OCI-LY1 (cell line): ENCODE measurements at regions not wholly inside any gene's neighbourhood (a gene's known extent, or its start where the extent isn't known, plus 50 kb on each side); places are given as distances from the start of the nearest gene placed in this dataset.

ENCODE experiments used
- H2AFZ ChIP-seq: fragments of 200-600 bp; sonication (generic), shearing (Covaris generic); 2 replicates; pipeline ENCODE4 v1.6.0; 2014; ENCODE audit warnings: antibody characterized with exemption, mild to moderate bottlenecking, low read length
- H3F3A ChIP-seq: fragments of 200-600 bp; sonication (generic), shearing (Covaris generic); 2 replicates; pipeline ENCODE4 v1.6.0; 2014; ENCODE audit warnings: mild to moderate bottlenecking, antibody characterized with exemption, low read length, moderate library complexity; ENCODE audit not compliant: insufficient read depth
- H3K27ac ChIP-seq: fragments of 200-600 bp; sonication (generic); 2 replicates; pipeline ENCODE4 v1.5.1; 2014; ENCODE audit warnings: low read length, mixed run types, mild to moderate bottlenecking, low read depth; ENCODE audit not compliant: poor library complexity, severe bottlenecking
- H3K27me3 ChIP-seq: fragments of 200-600 bp; sonication (generic); 2 replicates; pipeline ENCODE4 v1.6.0; 2014; ENCODE audit warnings: antibody characterized with exemption, mild to moderate bottlenecking, low read length, moderate library complexity; ENCODE audit not compliant: insufficient read depth
- H3K36me3 ChIP-seq: fragments of 200-600 bp; sonication (generic); 2 replicates; pipeline ENCODE4 v1.6.1; 2014; ENCODE audit warnings: mild to moderate bottlenecking, antibody characterized with exemption, low read length, moderate library complexity, mixed read lengths; ENCODE audit not compliant: insufficient read depth
- H3K4me1 ChIP-seq: fragments of 200-600 bp; sonication (generic); 2 replicates; pipeline ENCODE4 v1.5.1; 2014; ENCODE audit warnings: mild to moderate bottlenecking, low read length, moderate library complexity; ENCODE audit not compliant: insufficient read depth, severe bottlenecking
- H3K4me2 ChIP-seq: fragments of 200-600 bp; sonication (generic), shearing (Covaris generic); 2 replicates; pipeline ENCODE4 v1.6.1; 2014; ENCODE audit warnings: low read length
- H3K4me3 ChIP-seq: fragments of 200-600 bp; sonication (generic); 2 replicates; pipeline ENCODE4 v1.5.1; 2014; ENCODE audit warnings: low read length, low read depth, mild to moderate bottlenecking, mixed read lengths; ENCODE audit not compliant: poor library complexity, severe bottlenecking
- H3K79me2 ChIP-seq: fragments of 200-600 bp; shearing (Covaris generic); 2 replicates; pipeline ENCODE4 v1.6.1; 2016; ENCODE audit warnings: mixed run types, low read length, mixed read lengths; ENCODE audit not compliant: insufficient read depth
- H3K9ac ChIP-seq: fragments of 200-600 bp; sonication (generic), shearing (Covaris generic); 2 replicates; pipeline ENCODE4 v1.6.1; 2014; ENCODE audit warnings: mild to moderate bottlenecking, low read length, mixed read lengths
- H3K9me2 ChIP-seq: fragments of 200-600 bp; sonication (generic), shearing (Covaris generic); 2 replicates; pipeline ENCODE4 v1.6.1; 2014; ENCODE audit warnings: low read depth, mild to moderate bottlenecking, low read length, mixed read lengths
- H3K9me3 ChIP-seq: fragments of 200-600 bp; shearing (Covaris generic); 2 replicates; pipeline ENCODE4 v1.6.1; 2014; ENCODE audit warnings: low read length, mixed read lengths
- H4K20me1 ChIP-seq: fragments of 200-600 bp; sonication (generic), shearing (Covaris generic); 2 replicates; pipeline ENCODE4 v1.6.0; 2016; ENCODE audit warnings: mild to moderate bottlenecking, low read length; ENCODE audit not compliant: insufficient read depth
- EZH2 ChIP-seq: fragments of 200-600 bp; sonication (generic), shearing (Covaris generic); IDR thresholded peaks from 2 replicates; pipeline ENCODE4 v1.8.0; 2017; ENCODE audit warnings: borderline replicate concordance, mixed run types, mild to moderate bottlenecking, antibody characterized with exemption, low read length, moderate library complexity, mixed read lengths
- TF ChIP-seq, protein P1 (sequence below): fragments of 200-600 bp; sonication (generic), shearing (Covaris generic); IDR thresholded peaks from 2 replicates; pipeline ENCODE4 v1.5.1; 2017; ENCODE audit warnings: mild to moderate bottlenecking, antibody characterized with exemption, low read length, moderate library complexity, mixed read lengths

DNA sequence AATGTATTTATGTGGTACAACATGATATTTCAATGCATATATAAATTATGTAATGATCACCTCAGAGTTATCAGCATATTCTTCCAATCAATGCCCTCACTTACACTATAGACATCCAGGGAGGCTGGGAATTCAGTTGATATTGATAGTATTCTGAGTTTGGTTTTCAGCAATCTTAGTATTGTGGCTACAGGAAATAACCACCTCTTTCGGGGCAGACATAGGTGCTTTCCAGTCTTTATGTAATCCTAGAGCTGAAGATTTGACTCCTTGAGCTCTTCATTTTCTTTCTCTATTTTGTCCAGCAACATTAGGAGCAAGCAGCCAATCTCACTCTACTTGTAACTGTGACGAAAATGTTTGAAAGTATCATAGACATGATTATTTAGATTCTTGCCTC, 712.7 kb upstream of the KIRREL3 start:
- Histone ChIP-seq H3K36me3 (no peaks in the 10 kb centered on the region), H3K4me1 (no peaks in the 10 kb centered on the region), H3K9me2 (no peaks in the 10 kb centered on the region), H3F3A (no peaks in the 10 kb centered on the region), H3K9ac (no peak overlapping the region), H2AFZ (no peak overlapping the region), H3K27ac (no peak overlapping the region), H3K4me2 (no peak overlapping the region), H3K27me3 (no peaks in the 10 kb centered on the region), H4K20me1 (no peaks in the 10 kb centered on the region), H3K79me2 (no peaks in the 10 kb centered on the region), H3K9me3 (no peaks in the 10 kb centered on the region), H3K4me3 (no peak overlapping the region)
- TF ChIP-seq EZH2: no peak
- TF ChIP-seq, protein P1, sequence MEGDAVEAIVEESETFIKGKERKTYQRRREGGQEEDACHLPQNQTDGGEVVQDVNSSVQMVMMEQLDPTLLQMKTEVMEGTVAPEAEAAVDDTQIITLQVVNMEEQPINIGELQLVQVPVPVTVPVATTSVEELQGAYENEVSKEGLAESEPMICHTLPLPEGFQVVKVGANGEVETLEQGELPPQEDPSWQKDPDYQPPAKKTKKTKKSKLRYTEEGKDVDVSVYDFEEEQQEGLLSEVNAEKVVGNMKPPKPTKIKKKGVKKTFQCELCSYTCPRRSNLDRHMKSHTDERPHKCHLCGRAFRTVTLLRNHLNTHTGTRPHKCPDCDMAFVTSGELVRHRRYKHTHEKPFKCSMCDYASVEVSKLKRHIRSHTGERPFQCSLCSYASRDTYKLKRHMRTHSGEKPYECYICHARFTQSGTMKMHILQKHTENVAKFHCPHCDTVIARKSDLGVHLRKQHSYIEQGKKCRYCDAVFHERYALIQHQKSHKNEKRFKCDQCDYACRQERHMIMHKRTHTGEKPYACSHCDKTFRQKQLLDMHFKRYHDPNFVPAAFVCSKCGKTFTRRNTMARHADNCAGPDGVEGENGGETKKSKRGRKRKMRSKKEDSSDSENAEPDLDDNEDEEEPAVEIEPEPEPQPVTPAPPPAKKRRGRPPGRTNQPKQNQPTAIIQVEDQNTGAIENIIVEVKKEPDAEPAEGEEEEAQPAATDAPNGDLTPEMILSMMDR: no peak

DNA sequence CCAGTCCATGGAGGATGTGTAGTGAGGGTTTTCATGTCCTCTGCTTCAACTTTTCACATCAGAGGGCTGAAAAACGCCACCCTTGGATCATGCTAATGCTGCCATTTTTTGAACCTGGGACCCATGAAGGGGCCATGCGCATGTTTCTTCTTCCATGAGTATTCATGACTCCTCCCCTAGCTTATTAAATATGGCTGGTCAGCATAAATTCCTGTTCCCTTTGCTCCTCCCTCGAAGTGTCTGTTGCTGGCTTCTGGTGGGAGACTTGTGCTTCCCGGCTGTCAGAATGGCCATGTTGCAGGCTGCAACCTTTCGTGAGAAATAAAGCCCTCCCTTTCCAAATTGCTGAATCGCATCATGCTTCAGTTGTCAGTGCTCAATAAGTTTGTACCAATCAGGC, 711.2 kb upstream of the KIRREL3 start:
- Histone ChIP-seq H3K9ac (no peak overlapping the region), H3K4me2 (no peak overlapping the region), H3K4me1 (no peaks in the 10 kb centered on the region), H3K36me3 (no peaks in the 10 kb centered on the region), H3K27me3 (no peaks in the 10 kb centered on the region), H3K9me3 (no peaks in the 10 kb centered on the region), H3K9me2 (no peaks in the 10 kb centered on the region), H3K27ac (no peak overlapping the region), H4K20me1 (no peaks in the 10 kb centered on the region), H3K4me3 (no peak overlapping the region), H3K79me2 (no peaks in the 10 kb centered on the region), H2AFZ (no peak overlapping the region), H3F3A (no peaks in the 10 kb centered on the region)
- TF ChIP-seq EZH2: no peak
- TF ChIP-seq, protein P1: no peak

DNA sequence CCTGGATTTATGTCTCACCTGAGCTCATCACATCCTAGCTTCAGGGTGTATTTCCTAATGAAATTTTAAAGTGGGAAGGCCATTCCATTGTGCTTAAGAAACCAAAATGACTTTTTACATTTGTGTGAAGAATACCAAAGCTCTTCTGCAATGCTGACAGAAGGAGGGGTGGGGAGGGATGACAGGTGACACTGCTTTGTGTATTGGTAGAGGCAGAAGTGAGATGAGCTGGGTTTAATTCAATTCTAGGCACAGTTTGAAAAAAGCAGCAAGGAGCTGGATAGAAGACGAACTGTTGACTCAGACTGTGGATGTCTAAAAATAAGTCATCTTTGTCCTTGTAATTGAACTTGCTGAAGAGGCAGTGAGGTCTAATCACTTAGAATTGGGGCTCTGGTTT, 710.3 kb upstream of the KIRREL3 start:
- no peaks in the 10 kb centered on the region for H3K9me3 ChIP-seq
- no peaks in the 10 kb centered on the region for H3K9me2 ChIP-seq

More for the DNA sequence above, 710.3 kb upstream of the KIRREL3 start:
- Histone ChIP-seq H3K4me2 (no peak overlapping the region), H3F3A (no peaks in the 10 kb centered on the region), H3K27me3 (no peaks in the 10 kb centered on the region), H3K4me1 (no peaks in the 10 kb centered on the region), H3K36me3 (no peaks in the 10 kb centered on the region), H4K20me1 (no peaks in the 10 kb centered on the region), H3K9ac (no peak overlapping the region), H3K27ac (no peak overlapping the region), H3K79me2 (no peaks in the 10 kb centered on the region), H3K4me3 (no peak overlapping the region), H2AFZ (no peak overlapping the region)
- TF ChIP-seq EZH2: no peak
- TF ChIP-seq, protein P1: no peak
